HG03342 (cell line): ENCODE measurements at regions not wholly inside any gene's neighbourhood (a gene's known extent, or its start where the extent isn't known, plus 50 kb on each side); places are given as distances from the start of the nearest gene placed in this dataset.
"Not testable (repeated sequence)": the region's sequence is repeated elsewhere in the genome, so short reads cannot be mapped to it uniquely, and the experiment has no call there.

ENCODE experiments used
- ATAC-seq: cut with Tn5 transposase; IDR thresholded peaks from one replicate; pipeline ENCODE4 v1.9.1; 2021; ENCODE audit warnings: mild to moderate bottlenecking, moderate library complexity; ENCODE audit not compliant: unreplicated experiment

- ATAC-seq: no peak
Measured at GRCh38 chr7:69225259-69225943, 372.9 kb upstream of the AUTS2 start.

- no peak for ATAC-seq
Measured at GRCh38 chr7:69228212-69228811, 370.0 kb upstream of the AUTS2 start.

GRCh38 chr7:69232445-69233376, 365.6 kb upstream of the AUTS2 start:
- no peak for ATAC-seq

- ATAC-seq: no peak
Measured at GRCh38 chr7:69237541-69237940, 360.7 kb upstream of the AUTS2 start.

- ATAC-seq: no peak
Measured at GRCh38 chr7:69243016-69243415, 355.3 kb upstream of the AUTS2 start.

- ATAC-seq: no peak
Measured at GRCh38 chr7:69244701-69245100, 353.6 kb upstream of the AUTS2 start.

GRCh38 chr7:69245646-69246045, 352.6 kb upstream of the AUTS2 start:
- ATAC-seq: no peak

- no peak for ATAC-seq
Measured at GRCh38 chr7:69246758-69247157, 351.5 kb upstream of the AUTS2 start.

GRCh38 chr7:69248382-69248828, 349.9 kb upstream of the AUTS2 start:
- ATAC-seq: not testable (repeated sequence)

- no peak for ATAC-seq
Measured at GRCh38 chr7:69250958-69251357, 347.3 kb upstream of the AUTS2 start.

GRCh38 chr7:69254643-69255042, 343.6 kb upstream of the AUTS2 start:
- ATAC-seq: no peak

GRCh38 chr7:69256634-69257081, 341.6 kb upstream of the AUTS2 start:
- ATAC-seq: no peak

- no peak for ATAC-seq
Measured at GRCh38 chr7:69257592-69257991, 340.7 kb upstream of the AUTS2 start.

GRCh38 chr7:69259445-69259844, 338.8 kb upstream of the AUTS2 start:
- ATAC-seq: no peak

- no peak for ATAC-seq
Measured at GRCh38 chr7:69260023-69260422, 338.3 kb upstream of the AUTS2 start.

GRCh38 chr7:69263550-69263949, 334.7 kb upstream of the AUTS2 start:
- ATAC-seq: no peak

- no peak for ATAC-seq
Measured at GRCh38 chr7:69269806-69270205, 328.5 kb upstream of the AUTS2 start.

GRCh38 chr7:69272101-69272500, 326.2 kb upstream of the AUTS2 start:
- no peak for ATAC-seq

- ATAC-seq: no peak
Measured at GRCh38 chr7:69276011-69276729, 322.1 kb upstream of the AUTS2 start.

- ATAC-seq: no peak
Measured at GRCh38 chr7:69277366-69277765, 320.9 kb upstream of the AUTS2 start.

- ATAC-seq: no peak
Measured at GRCh38 chr7:69282946-69283345, 315.3 kb upstream of the AUTS2 start.
